ENCODE measurements at regions not wholly inside any gene's neighbourhood (a gene's known extent, or its start where the extent isn't known, plus 50 kb on each side); places are given as distances from the start of the nearest gene placed in this dataset.

- DNase-seq: no peak
- TF ChIP-seq CTCF (IDR thresholded peaks at IDR 0.05): no peak
- peaks cover 14% of the 10 kb centered on the region for H3K27me3 Mint-ChIP-seq
- intact Hi-C loops (cut with micrococcal nuclease): no loop called here
- H3K36me3 Mint-ChIP-seq (ENCODE audit: low read depth): no peaks in the 10 kb centered on the region
- no peaks in the 10 kb centered on the region for H3K4me1 Mint-ChIP-seq
- no peak overlapping the region for H3K27ac Mint-ChIP-seq
- H3K4me3 Mint-ChIP-seq: no peak overlapping the region
- ChIA-PET CTCF (no interaction called here), POLR2A (no interaction called here)
- no peaks in the 10 kb centered on the region for H3K9me3 Mint-ChIP-seq
- ATAC-seq (ENCODE audit: low read depth): no peak
These were observed 87.0 kb upstream of the ID2 start for GRCh38 chr2:8594731-8595427.

- H3K4me3 Mint-ChIP-seq: no peak overlapping the region
- POLR2A ChIA-PET: no interaction called here
- intact Hi-C loops (cut with micrococcal nuclease): no loop called here
- H3K27me3 Mint-ChIP-seq: peaks cover 13% of the 10 kb centered on the region
- no peak for ATAC-seq (ENCODE audit: low read depth)
- no peak for TF ChIP-seq CTCF (IDR thresholded peaks at IDR 0.05)
- no peaks in the 10 kb centered on the region for H3K4me1 Mint-ChIP-seq
- no peaks in the 10 kb centered on the region for H3K9me3 Mint-ChIP-seq
- CTCF ChIA-PET: no interaction called here
- DNase-seq: no peak
- H3K27ac Mint-ChIP-seq: no peak overlapping the region
- H3K36me3 Mint-ChIP-seq (ENCODE audit: low read depth): no peaks in the 10 kb centered on the region
These were observed 86.4 kb upstream of the ID2 start for GRCh38 chr2:8595428-8595805.

- Mint-ChIP-seq H3K27me3 (peaks cover 13% of the 10 kb centered on the region), H3K4me3 (no peak overlapping the region), H3K9me3 (no peaks in the 10 kb centered on the region), H3K4me1 (no peaks in the 10 kb centered on the region), H3K36me3 (ENCODE audit: low read depth) (no peaks in the 10 kb centered on the region), H3K27ac (no peak overlapping the region)
- ATAC-seq (ENCODE audit: low read depth) (no peak), DNase-seq (no peak)
- intact Hi-C loops (cut with micrococcal nuclease): no loop called here
- TF ChIP-seq CTCF (IDR thresholded peaks at IDR 0.05): no peak
- POLR2A ChIA-PET: no interaction called here
- CTCF ChIA-PET: no interaction called here
These were observed 85.8 kb upstream of the ID2 start for GRCh38 chr2:8595811-8596600.

- Mint-ChIP-seq H3K27me3 (peaks cover 13% of the 10 kb centered on the region), H3K4me3 (no peak overlapping the region), H3K4me1 (no peaks in the 10 kb centered on the region), H3K36me3 (ENCODE audit: low read depth) (no peaks in the 10 kb centered on the region), H3K27ac (no peak overlapping the region), H3K9me3 (no peaks in the 10 kb centered on the region)
- TF ChIP-seq CTCF (IDR thresholded peaks at IDR 0.05): no peak
- ATAC-seq (ENCODE audit: low read depth): no peak
- intact Hi-C loops (cut with micrococcal nuclease): no loop called here
- ChIA-PET POLR2A (no interaction called here), CTCF (no interaction called here)
- no peak for DNase-seq
These were observed 84.8 kb upstream of the ID2 start for GRCh38 chr2:8597094-8597493.

GRCh38 chr2:8597559-8598225 is 84.2 kb upstream of the ID2 start:
- ChIA-PET POLR2A (no interaction called here), CTCF (no interaction called here)
- H3K36me3 Mint-ChIP-seq (ENCODE audit: low read depth): no peaks in the 10 kb centered on the region
- no peak overlapping the region for H3K4me3 Mint-ChIP-seq
- DNase-seq (no peak), ATAC-seq (ENCODE audit: low read depth) (no peak)
- H3K4me1 Mint-ChIP-seq: no peaks in the 10 kb centered on the region
- intact Hi-C loops (cut with micrococcal nuclease): no loop called here
- no peak overlapping the region for H3K27ac Mint-ChIP-seq
- no peak for TF ChIP-seq CTCF (IDR thresholded peaks at IDR 0.05)
- H3K9me3 Mint-ChIP-seq: no peaks in the 10 kb centered on the region
- H3K27me3 Mint-ChIP-seq: peaks cover 13% of the 10 kb centered on the region

Measured in activated B cell treated with CpG ODN at 0.5 μM for 24 hours (primary cell).